Vagina (tissue), 2 donors: ENCODE measurements at regions not wholly inside any gene's neighbourhood (a gene's known extent, or its start where the extent isn't known, plus 50 kb on each side); places are given as distances from the start of the nearest gene placed in this dataset.

ENCODE experiments used
- CTCF ChIP-seq, 3 experiments: fragments of 450-650 bp in 2 of 3; fragments of 200-600 bp in 1 of 3; sonication (generic) in 1 of 3; IDR thresholded peaks; one replicate each; pipeline ENCODE4 v1.5.1; 2017 to 2019; ENCODE audit warnings: antibody characterized with exemption in 3 of 3, mild to moderate bottlenecking in 2 of 3, moderate library complexity in 2 of 3
- POLR2A ChIP-seq, 2 donors: fragments of 450-650 bp; IDR thresholded peaks; one replicate each; pipeline ENCODE4 v1.6.1; 2017; ENCODE audit warnings: antibody characterized with exemption in 2 of 2, mild to moderate bottlenecking in 2 of 2, moderate library complexity in 2 of 2
- POLR2AphosphoS5 ChIP-seq, 2 donors: sonication (generic); formaldehyde crosslinking; IDR thresholded peaks; one replicate each; pipeline ENCODE4 v1.9.0; 2017; ENCODE audit warnings: antibody characterized with exemption in 2 of 2, mild to moderate bottlenecking in 2 of 2, low read depth in 1 of 2; ENCODE audit not compliant: insufficient read depth in 1 of 2

- TF ChIP-seq CTCF (IDR thresholded peaks at IDR 0.05) (no peak), POLR2AphosphoS5 (IDR thresholded peaks at IDR 0.05; ENCODE audit: insufficient read depth in 1 of 2, low read depth in 1 of 2) (no peak), POLR2A (IDR thresholded peaks at IDR 0.05) (no peak)
These were observed 159.5 kb upstream of the POT1 start for GRCh38 chr7:125089171-125089570.
